ENCODE measurements at regions not wholly inside any gene's neighbourhood (a gene's known extent, or its start where the extent isn't known, plus 50 kb on each side); places are given as distances from the start of the nearest gene placed in this dataset.

DNA sequence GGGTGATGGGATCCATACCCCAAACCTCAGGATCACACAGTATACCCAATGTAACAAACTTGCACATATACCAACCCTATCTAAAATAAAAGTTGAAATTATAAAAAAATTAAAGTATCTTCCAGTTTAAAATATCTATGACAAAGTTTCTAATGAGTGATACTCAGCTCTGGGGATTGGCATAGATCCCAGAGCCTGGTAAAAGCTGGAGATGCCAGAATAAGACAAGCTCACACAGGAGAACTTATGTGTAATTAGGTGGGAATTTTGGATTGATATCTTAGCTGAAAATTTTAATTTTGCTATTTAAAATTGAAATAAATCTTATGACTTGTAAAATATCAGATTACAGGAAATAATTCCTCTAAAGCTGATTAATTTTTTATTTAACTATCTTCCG, 686.5 kb downstream of the GABRG1 start:
- TF ChIP-seq POLR2A (IDR thresholded peaks at IDR 0.05; ENCODE audit: low read depth) (no peak), POLR2AphosphoS5 (IDR thresholded peaks at IDR 0.05) (no peak)
- TF ChIP-seq, protein P1, sequence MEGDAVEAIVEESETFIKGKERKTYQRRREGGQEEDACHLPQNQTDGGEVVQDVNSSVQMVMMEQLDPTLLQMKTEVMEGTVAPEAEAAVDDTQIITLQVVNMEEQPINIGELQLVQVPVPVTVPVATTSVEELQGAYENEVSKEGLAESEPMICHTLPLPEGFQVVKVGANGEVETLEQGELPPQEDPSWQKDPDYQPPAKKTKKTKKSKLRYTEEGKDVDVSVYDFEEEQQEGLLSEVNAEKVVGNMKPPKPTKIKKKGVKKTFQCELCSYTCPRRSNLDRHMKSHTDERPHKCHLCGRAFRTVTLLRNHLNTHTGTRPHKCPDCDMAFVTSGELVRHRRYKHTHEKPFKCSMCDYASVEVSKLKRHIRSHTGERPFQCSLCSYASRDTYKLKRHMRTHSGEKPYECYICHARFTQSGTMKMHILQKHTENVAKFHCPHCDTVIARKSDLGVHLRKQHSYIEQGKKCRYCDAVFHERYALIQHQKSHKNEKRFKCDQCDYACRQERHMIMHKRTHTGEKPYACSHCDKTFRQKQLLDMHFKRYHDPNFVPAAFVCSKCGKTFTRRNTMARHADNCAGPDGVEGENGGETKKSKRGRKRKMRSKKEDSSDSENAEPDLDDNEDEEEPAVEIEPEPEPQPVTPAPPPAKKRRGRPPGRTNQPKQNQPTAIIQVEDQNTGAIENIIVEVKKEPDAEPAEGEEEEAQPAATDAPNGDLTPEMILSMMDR (IDR thresholded peaks at IDR 0.05), result no peak
